A673 (cell line): ENCODE measurements at regions not wholly inside any gene's neighbourhood (a gene's known extent, or its start where the extent isn't known, plus 50 kb on each side); places are given as distances from the start of the nearest gene placed in this dataset.

Source experiments
- BruUV-seq: library from RNA; stranded (reverse); fragments of 400-500 nt; replicated peaks from 2 replicates; lab custom pipeline; 2021; lab: Mats Ljungman, UMichigan
- CTCF ChIA-PET: fragments of 300-600 bp; sonication (Branson Sonifier 250); formaldehyde crosslinking; loops from one replicate; lab custom pipeline; 2022; ENCODE audit warnings: antibody characterized with exemption; lab: Charles Lee
- POLR2A ChIA-PET: fragments of 300-600 bp; sonication (Branson Sonifier 250); formaldehyde crosslinking; loops from one replicate; lab custom pipeline; 2022; ENCODE audit warnings: antibody characterized with exemption; ENCODE audit not compliant: low non-redundant PET; lab: Charles Lee
- DNase-seq: peaks from one replicate; pipeline ENCODE4 v3.0.0-alpha.2; 2015; ENCODE audit warnings: low spot score
- H3K27ac ChIP-seq: fragments of 200-600 bp; sonication (generic); 2 replicates; pipeline ENCODE4 v1.5.1; 2016; ENCODE audit warnings: mixed run types, low read depth, mild to moderate bottlenecking, mixed read lengths, antibody characterized with exemption, low read length; ENCODE audit not compliant: poor library complexity, severe bottlenecking
- H3K27me3 ChIP-seq: fragments of 200-600 bp; sonication (generic); replicated peaks from 2 replicates; pipeline ENCODE4 v1.6.1; 2017; ENCODE audit warnings: mixed run types, low read depth, mild to moderate bottlenecking, mixed read lengths, antibody characterized with exemption, low read length; ENCODE audit not compliant: insufficient read depth, poor library complexity
- H3K36me3 ChIP-seq: fragments of 200-600 bp; sonication (generic); 2 replicates; pipeline ENCODE4 v1.6.1; 2016; ENCODE audit warnings: mixed run types, mild to moderate bottlenecking, mixed read lengths, antibody characterized with exemption, low read length; ENCODE audit not compliant: insufficient read depth, poor library complexity, severe bottlenecking
- H3K4me1 ChIP-seq: fragments of 200-600 bp; sonication (generic); 2 replicates; pipeline ENCODE4 v1.6.1; 2017; ENCODE audit warnings: mixed run types, mild to moderate bottlenecking, mixed read lengths, antibody characterized with exemption, low read length; ENCODE audit not compliant: insufficient read depth, poor library complexity, severe bottlenecking
- H3K4me3 ChIP-seq: fragments of 200-600 bp; sonication (generic); 2 replicates; pipeline ENCODE4 v1.5.1; 2016; ENCODE audit warnings: low read depth, mixed run types, mild to moderate bottlenecking, mixed read lengths, low read length; ENCODE audit not compliant: poor library complexity, severe bottlenecking
- H3K9me3 ChIP-seq: fragments of 200-600 bp; sonication (generic); 2 replicates; pipeline ENCODE4 v1.6.1; 2016; ENCODE audit warnings: mixed run types, low read depth, mild to moderate bottlenecking, mixed read lengths, antibody characterized with exemption, low read length; ENCODE audit not compliant: poor library complexity, severe bottlenecking
- EZH2 ChIP-seq: fragments of 200-600 bp; sonication (generic); IDR thresholded peaks from 2 replicates; pipeline ENCODE4 v1.6.1; 2017; ENCODE audit warnings: borderline replicate concordance, low read depth, mild to moderate bottlenecking, mixed read lengths, antibody characterized with exemption, low read length; ENCODE audit not compliant: poor library complexity, severe bottlenecking
- intact Hi-C: fragments of 100-400 bp; cut with micrococcal nuclease; formaldehyde crosslinking; loops from one replicate; pipeline ENCODE4 v1.10.0; 2022; ENCODE audit not compliant: unreplicated experiment
- TF ChIP-seq, protein P1 (sequence below): fragments of 300-800, 200-600 bp; sonication (generic); conservative IDR thresholded peaks from 2 replicates; pipeline ENCODE4 v1.5.1; 2017; ENCODE audit warnings: low read depth, mild to moderate bottlenecking, antibody characterized with exemption, low read length, moderate library complexity, mixed read lengths

GRCh38 chr4:173807347-173807746, 277.3 kb upstream of the HAND2 start:
- H3K36me3 ChIP-seq, result no peaks in the 10 kb centered on the region
- BruUV-seq, result no TSS peak

GRCh38 chr4:173805884-173806283, 275.9 kb upstream of the HAND2 start:
- H3K36me3 ChIP-seq, result no peaks in the 10 kb centered on the region
- intact Hi-C loops, result no loop called here
- no peak overlapping the region for H3K4me3 ChIP-seq
- no peaks in the 10 kb centered on the region for H3K9me3 ChIP-seq
- DNase-seq, result no peak
- H3K27ac ChIP-seq, result no peak overlapping the region
- POLR2A ChIA-PET, result no interaction called here
- no peaks in the 10 kb centered on the region for H3K27me3 ChIP-seq
- no TSS peak for BruUV-seq
- peaks cover 28% of the 10 kb centered on the region for H3K4me1 ChIP-seq
- TF ChIP-seq EZH2, result no peak
- TF ChIP-seq, protein P1, sequence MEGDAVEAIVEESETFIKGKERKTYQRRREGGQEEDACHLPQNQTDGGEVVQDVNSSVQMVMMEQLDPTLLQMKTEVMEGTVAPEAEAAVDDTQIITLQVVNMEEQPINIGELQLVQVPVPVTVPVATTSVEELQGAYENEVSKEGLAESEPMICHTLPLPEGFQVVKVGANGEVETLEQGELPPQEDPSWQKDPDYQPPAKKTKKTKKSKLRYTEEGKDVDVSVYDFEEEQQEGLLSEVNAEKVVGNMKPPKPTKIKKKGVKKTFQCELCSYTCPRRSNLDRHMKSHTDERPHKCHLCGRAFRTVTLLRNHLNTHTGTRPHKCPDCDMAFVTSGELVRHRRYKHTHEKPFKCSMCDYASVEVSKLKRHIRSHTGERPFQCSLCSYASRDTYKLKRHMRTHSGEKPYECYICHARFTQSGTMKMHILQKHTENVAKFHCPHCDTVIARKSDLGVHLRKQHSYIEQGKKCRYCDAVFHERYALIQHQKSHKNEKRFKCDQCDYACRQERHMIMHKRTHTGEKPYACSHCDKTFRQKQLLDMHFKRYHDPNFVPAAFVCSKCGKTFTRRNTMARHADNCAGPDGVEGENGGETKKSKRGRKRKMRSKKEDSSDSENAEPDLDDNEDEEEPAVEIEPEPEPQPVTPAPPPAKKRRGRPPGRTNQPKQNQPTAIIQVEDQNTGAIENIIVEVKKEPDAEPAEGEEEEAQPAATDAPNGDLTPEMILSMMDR, result no peak
- CTCF ChIA-PET, result no interaction called here

More at GRCh38 chr4:173807347-173807746, 277.3 kb upstream of the HAND2 start:
- Histone ChIP-seq H3K27me3 (no peaks in the 10 kb centered on the region), H3K4me1 (peaks cover 13% of the 10 kb centered on the region), H3K27ac (no peak overlapping the region), H3K4me3 (no peak overlapping the region), H3K9me3 (no peaks in the 10 kb centered on the region)
- POLR2A ChIA-PET, result no interaction called here
- no peak for DNase-seq
- CTCF ChIA-PET, result no interaction called here
- TF ChIP-seq, protein P1, result no peak
- no peak for TF ChIP-seq EZH2
- intact Hi-C loops, result no loop called here

DNA sequence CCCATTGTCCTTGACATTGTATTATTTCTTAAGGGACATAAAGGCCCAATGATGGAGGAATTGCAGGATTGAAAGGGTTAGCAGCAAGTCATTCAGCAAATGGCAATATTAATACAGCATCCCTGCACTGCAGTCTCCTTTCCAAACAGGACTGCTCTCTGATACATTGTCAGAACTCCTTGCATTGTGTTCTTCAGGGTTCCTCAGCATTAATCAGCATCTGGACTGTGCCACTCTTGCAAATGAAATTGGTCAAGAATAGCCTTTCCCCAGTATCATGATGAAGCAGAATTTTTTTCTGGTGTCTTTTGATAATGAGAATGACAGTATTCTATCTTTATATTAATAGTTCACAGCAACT, 272.6 kb upstream of the HAND2 start:
- Histone ChIP-seq H3K36me3 (no peaks in the 10 kb centered on the region), H3K4me3 (no peak overlapping the region), H3K27me3 (no peaks in the 10 kb centered on the region), H3K27ac (peak overlapping the region; percentile 36), H3K9me3 (no peaks in the 10 kb centered on the region), H3K4me1 (peaks cover 29% of the 10 kb centered on the region)
- ChIA-PET POLR2A (no interaction called here), CTCF (interaction anchor here (0.7 kb wide), 1 partner anchor 297 kb away, joined by 3 read pairs; no protein-coding TSS in a partner anchor)
- DNase-seq, result no peak
- TF ChIP-seq, protein P1, result no peak
- no peak for TF ChIP-seq EZH2
- no TSS peak for BruUV-seq
- intact Hi-C loops, result loop anchor here (2.0 kb wide), 1 partner anchor 352 kb away; no protein-coding TSS in a partner anchor
